ENCODE measurements at regions not wholly inside any gene's neighbourhood (a gene's known extent, or its start where the extent isn't known, plus 50 kb on each side); places are given as distances from the start of the nearest gene placed in this dataset.

GRCh38 chr12:94070520-94070919 is 77.9 kb upstream of the PLXNC1 start:
- TF ChIP-seq STAT1 (IDR thresholded peaks at IDR 0.05; ENCODE audit: unreplicated experiment) = no peak
- no peak for TF ChIP-seq CREB1 (CRISPR knock-in tag; IDR thresholded peaks at IDR 0.05; ENCODE audit: low read depth)
- no peak for TF ChIP-seq NANOG (IDR thresholded peaks at IDR 0.05; ENCODE audit: borderline replicate concordance)
- TF ChIP-seq ZNF462 (CRISPR knock-in tag; IDR thresholded peaks at IDR 0.05) = no peak
- TF ChIP-seq EZH2phosphoT487 (IDR thresholded peaks at IDR 0.05; ENCODE audit: unreplicated experiment) = no peak
- TF ChIP-seq POLR2AphosphoS5 (IDR thresholded peaks at IDR 0.05; ENCODE audit: low read depth) = no peak
- no peak overlapping the region for H3K4me3 Mint-ChIP-seq

GRCh38 chr12:94071258-94071657 is 77.1 kb upstream of the PLXNC1 start:
- Mint-ChIP-seq H3K27ac (no peak overlapping the region), H3K4me3 (no peak overlapping the region), H3K27me3 (ENCODE audit: insufficient read depth, low read depth, poor library complexity) (no peaks in the 10 kb centered on the region), H3K9me3 (peaks cover 7% of the 10 kb centered on the region; the same call in 2 of the 3 replicates), H3K36me3 (ENCODE audit: low read depth) (no peaks in the 10 kb centered on the region), H3K4me1 (peaks cover 6% of the 10 kb centered on the region)
- no peak overlapping the region for H3K27ac ChIP-seq (ENCODE audit: low read depth)
- peaks cover 8% of the 10 kb centered on the region; the same call in 1 of the 2 replicates for H3K4me1 ChIP-seq (ENCODE audit: insufficient read depth)
- no peaks in the 10 kb centered on the region for H4K20me1 ChIP-seq (replicated peaks; ENCODE audit: insufficient read depth)
- H3K27me3 ChIP-seq (ENCODE audit: insufficient read depth) = no peaks in the 10 kb centered on the region
- no peak overlapping the region for H3K4me2 ChIP-seq
- no peaks in the 10 kb centered on the region for H3K9me2 ChIP-seq (ENCODE audit: insufficient read depth)
- no peaks in the 10 kb centered on the region for H3K36me3 ChIP-seq (ENCODE audit: insufficient read depth)
- DNase-seq (ENCODE audit: low spot score) = no peak
- H3K4me3 ChIP-seq = no peak overlapping the region
- H3F3A ChIP-seq (replicated peaks; ENCODE audit: low read depth) = no peaks in the 10 kb centered on the region
- H3K79me2 ChIP-seq (replicated peaks; ENCODE audit: insufficient read depth) = no peaks in the 10 kb centered on the region
- no peak overlapping the region for H2AFZ ChIP-seq
- ATAC-seq = no peak
- TF ChIP-seq STAT1 (IDR thresholded peaks at IDR 0.05; ENCODE audit: unreplicated experiment) (no peak), EZH2phosphoT487 (IDR thresholded peaks at IDR 0.05; ENCODE audit: unreplicated experiment) (no peak), REST (IDR thresholded peaks at IDR 0.05; ENCODE audit: unreplicated experiment) (no peak), ZNF114 (CRISPR knock-in tag; IDR thresholded peaks at IDR 0.05) (no peak), CTCF (conservative IDR thresholded peaks at IDR 0.05; ENCODE audit: low read depth in 2 of 2) (no peak), EZH2 (IDR thresholded peaks at IDR 0.05; ENCODE audit: low read depth, unreplicated experiment) (no peak), JUNB (IDR thresholded peaks at IDR 0.05; ENCODE audit: unreplicated experiment) (no peak)

More at GRCh38 chr12:94070520-94070919, 77.9 kb upstream of the PLXNC1 start:
- no peaks in the 10 kb centered on the region for H3K36me3 Mint-ChIP-seq (ENCODE audit: low read depth)
- H3K4me1 Mint-ChIP-seq = peaks cover 6% of the 10 kb centered on the region
- H2AFZ ChIP-seq = no peak overlapping the region
- no peaks in the 10 kb centered on the region for H3K36me3 ChIP-seq (ENCODE audit: insufficient read depth)
- no peak for DNase-seq (ENCODE audit: low spot score)
- H3K27ac ChIP-seq (ENCODE audit: low read depth) = no peak overlapping the region
- H4K20me1 ChIP-seq (replicated peaks; ENCODE audit: insufficient read depth) = no peaks in the 10 kb centered on the region
- no peaks in the 10 kb centered on the region for H3K9me2 ChIP-seq (ENCODE audit: insufficient read depth)
- no peaks in the 10 kb centered on the region for H3F3A ChIP-seq (replicated peaks; ENCODE audit: low read depth)
- H3K27me3 ChIP-seq (ENCODE audit: insufficient read depth) = no peaks in the 10 kb centered on the region
- H3K27me3 Mint-ChIP-seq (ENCODE audit: insufficient read depth, low read depth, poor library complexity) = peaks cover 2% of the 10 kb centered on the region
- H3K4me3 ChIP-seq = no peak overlapping the region
- peaks cover 7% of the 10 kb centered on the region; the same call in 2 of the 3 replicates for H3K9me3 Mint-ChIP-seq
- peaks cover 8% of the 10 kb centered on the region; the same call in 1 of the 2 replicates for H3K4me1 ChIP-seq (ENCODE audit: insufficient read depth)
- H3K79me2 ChIP-seq (replicated peaks; ENCODE audit: insufficient read depth) = no peaks in the 10 kb centered on the region
- H3K4me2 ChIP-seq = no peak overlapping the region
- no peak for ATAC-seq
- no peak overlapping the region for H3K27ac Mint-ChIP-seq

Data from GM23338 (cell line).